GM19455 (cell line): ENCODE measurements at regions not wholly inside any gene's neighbourhood (a gene's known extent, or its start where the extent isn't known, plus 50 kb on each side); places are given as distances from the start of the nearest gene placed in this dataset.

Source experiments
- ATAC-seq: cut with Tn5 transposase; IDR thresholded peaks from one replicate; pipeline ENCODE4 v1.9.1; 2021; ENCODE audit not compliant: unreplicated experiment

- no peak for ATAC-seq
Observed at GRCh38 chr9:1732670-1733069, 282.5 kb upstream of the SMARCA2 start.

- no peak for ATAC-seq
Observed at GRCh38 chr9:1738511-1739100, 276.5 kb upstream of the SMARCA2 start.

- no peak for ATAC-seq
Observed at GRCh38 chr9:1743121-1743960, 271.8 kb upstream of the SMARCA2 start.

GRCh38 chr9:1745980-1746379 is 269.2 kb upstream of the SMARCA2 start:
- no peak for ATAC-seq

- ATAC-seq = no peak
Observed at GRCh38 chr9:1747417-1747967, 267.7 kb upstream of the SMARCA2 start.

- ATAC-seq = no peak
Observed at GRCh38 chr9:1748407-1748806, 266.7 kb upstream of the SMARCA2 start.

GRCh38 chr9:1757186-1757585 is 258.0 kb upstream of the SMARCA2 start:
- ATAC-seq = no peak

- ATAC-seq = peak; percentile 85
Observed at GRCh38 chr9:1759009-1759408, 256.1 kb upstream of the SMARCA2 start.

GRCh38 chr9:1759771-1760300 is 255.3 kb upstream of the SMARCA2 start:
- no peak for ATAC-seq

- no peak for ATAC-seq
Observed at GRCh38 chr9:1761807-1762206, 253.3 kb upstream of the SMARCA2 start.

- ATAC-seq = no peak
Observed at GRCh38 chr9:1766042-1766441, 249.1 kb upstream of the SMARCA2 start.

- ATAC-seq = no peak
Observed at GRCh38 chr9:1768561-1768960, 246.6 kb upstream of the SMARCA2 start.

GRCh38 chr9:1771094-1771789 is 243.9 kb upstream of the SMARCA2 start:
- ATAC-seq = no peak

GRCh38 chr9:1775230-1775629 is 239.9 kb upstream of the SMARCA2 start:
- no peak for ATAC-seq

- ATAC-seq = no peak
Observed at GRCh38 chr9:1776668-1777067, 238.5 kb upstream of the SMARCA2 start.

GRCh38 chr9:1791191-1791590 is 224.0 kb upstream of the SMARCA2 start:
- ATAC-seq = no peak

- ATAC-seq = no peak
Observed at GRCh38 chr9:1794547-1795270, 220.4 kb upstream of the SMARCA2 start.

- ATAC-seq = no peak
Observed at GRCh38 chr9:1804128-1804865, 210.8 kb upstream of the SMARCA2 start.

GRCh38 chr9:1829719-1830118 is 185.4 kb upstream of the SMARCA2 start:
- no peak for ATAC-seq

- ATAC-seq = no peak
Observed at GRCh38 chr9:1832960-1833359, 182.2 kb upstream of the SMARCA2 start.
